ENCODE measurements at regions not wholly inside any gene's neighbourhood (a gene's known extent, or its start where the extent isn't known, plus 50 kb on each side); places are given as distances from the start of the nearest gene placed in this dataset.

DNA sequence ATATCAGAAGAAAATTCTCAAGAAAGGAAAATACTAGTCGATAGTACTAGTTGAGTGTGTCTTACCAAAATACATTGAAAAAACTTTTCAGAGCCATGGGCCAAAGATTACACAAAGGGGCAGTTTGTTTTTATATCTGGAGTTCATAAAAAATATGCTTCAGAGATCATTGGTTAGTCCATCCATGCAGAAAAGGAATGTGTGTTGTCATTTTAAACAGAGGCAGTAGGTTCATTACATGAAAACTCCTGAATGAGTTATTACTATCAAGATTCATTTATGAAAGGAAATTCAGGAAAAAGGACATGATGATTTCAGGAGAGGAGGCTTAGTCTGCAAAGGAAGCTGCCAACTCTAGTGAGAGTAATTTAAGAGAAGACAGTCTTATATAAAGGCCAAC lies 354.8 kb downstream of the AEBP2 start:
- ATAC-seq: no peak
- RAD21 ChIA-PET (ENCODE audit: low non-redundant PET in 1 of 2, low total read pairs in 2 of 2, uncharacterized antibody in 2 of 2, unreplicated experiment in 2 of 2): no interaction called here
- H3K9me3 ChIP-seq (ENCODE audit: control insufficient read depth in 1 of 2, insufficient read depth in 1 of 2, low read depth in 1 of 2, low read length in 2 of 2): no peaks in the 10 kb centered on the region
- intact Hi-C loops (cut with micrococcal nuclease): no loop called here
- POLR2A ChIA-PET: no interaction called here
- no peaks in the 10 kb centered on the region for H3K9me2 ChIP-seq (ENCODE audit: insufficient read depth)
- no peaks in the 10 kb centered on the region for H3K36me3 ChIP-seq (ENCODE audit: control insufficient read depth in 1 of 2, insufficient read depth in 2 of 2, low read length in 2 of 2)
- no peak overlapping the region for H3K27ac ChIP-seq (ENCODE audit: low read depth, low read length)
- no TSS peak for BruUV-seq (replicated peaks)
- H2AFZ ChIP-seq (ENCODE audit: low read depth, low read length, poor library complexity, severe bottlenecking): no peak overlapping the region
- H3K9ac ChIP-seq (ENCODE audit: low read length): no peak overlapping the region
- no peaks in the 10 kb centered on the region for H4K20me1 ChIP-seq (ENCODE audit: insufficient read depth)
- no peak for DNase-seq (ENCODE audit: low read depth, low spot score)
- H3K4me1 ChIP-seq (ENCODE audit: control insufficient read depth in 1 of 2, insufficient read depth in 2 of 2, low read length in 2 of 2): no peaks in the 10 kb centered on the region
- no peak overlapping the region for H3K4me2 ChIP-seq (ENCODE audit: low read length)
- no peaks in the 10 kb centered on the region for H3K79me2 ChIP-seq (ENCODE audit: insufficient read depth, low read length)
- no peaks in the 10 kb centered on the region for H3K27me3 ChIP-seq (ENCODE audit: insufficient read depth, low read length)
- no peak for TF ChIP-seq CEBPB (IDR thresholded peaks at IDR 0.05; ENCODE audit: low read depth)
- TF ChIP-seq POLR2A (IDR thresholded peaks at IDR 0.05; ENCODE audit: borderline replicate concordance, extremely low read depth, insufficient read depth, insufficient read length): no peak
- TF ChIP-seq, protein P1, sequence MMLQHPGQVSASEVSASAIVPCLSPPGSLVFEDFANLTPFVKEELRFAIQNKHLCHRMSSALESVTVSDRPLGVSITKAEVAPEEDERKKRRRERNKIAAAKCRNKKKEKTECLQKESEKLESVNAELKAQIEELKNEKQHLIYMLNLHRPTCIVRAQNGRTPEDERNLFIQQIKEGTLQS (IDR thresholded peaks at IDR 0.05): no peak
- TF ChIP-seq, protein P2, sequence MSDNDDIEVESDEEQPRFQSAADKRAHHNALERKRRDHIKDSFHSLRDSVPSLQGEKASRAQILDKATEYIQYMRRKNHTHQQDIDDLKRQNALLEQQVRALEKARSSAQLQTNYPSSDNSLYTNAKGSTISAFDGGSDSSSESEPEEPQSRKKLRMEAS (IDR thresholded peaks at IDR 0.05): no peak
- CTCF ChIA-PET: no interaction called here
- no peak overlapping the region for H3K4me3 ChIP-seq (replicated peaks in 1 of 2; ENCODE audit: low read depth in 1 of 2, low read length in 2 of 2)

DNA sequence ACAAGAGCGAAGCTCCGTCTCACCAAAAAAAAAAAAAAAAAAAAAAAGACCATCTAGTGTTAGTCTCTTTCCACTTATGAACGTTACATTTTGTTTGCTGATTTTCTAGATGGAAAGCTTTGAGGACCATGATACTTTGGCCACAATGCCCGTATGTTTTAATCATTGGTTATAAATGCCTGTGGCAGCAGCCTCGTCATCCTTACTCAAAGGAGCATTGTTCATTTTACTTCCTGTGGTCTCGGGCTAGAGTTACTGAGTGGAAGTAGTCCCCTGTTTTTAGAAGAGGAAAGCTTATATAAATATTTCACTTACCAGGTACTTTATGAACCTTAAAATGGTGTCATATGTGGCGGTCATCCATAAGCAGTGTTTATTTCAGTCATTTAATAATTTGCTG lies 359.9 kb downstream of the AEBP2 start:
- no TSS peak for BruUV-seq (replicated peaks)
- H3K79me2 ChIP-seq (ENCODE audit: insufficient read depth, low read length): no peaks in the 10 kb centered on the region
- no peaks in the 10 kb centered on the region for H3K4me1 ChIP-seq (ENCODE audit: control insufficient read depth in 1 of 2, insufficient read depth in 2 of 2, low read length in 2 of 2)
- DNase-seq (ENCODE audit: low read depth, low spot score) (no peak), ATAC-seq (no peak)
- 0 out of 2 replicates have a peak, but pooled peaks cover 4% of the 10 kb centered on the region for H3K27me3 ChIP-seq (ENCODE audit: insufficient read depth, low read length)
- no peak overlapping the region for H3K4me3 ChIP-seq (replicated peaks in 1 of 2; ENCODE audit: low read depth in 1 of 2, low read length in 2 of 2)
- ChIA-PET POLR2A (no interaction called here), RAD21 (ENCODE audit: low non-redundant PET in 1 of 2, low total read pairs in 2 of 2, uncharacterized antibody in 2 of 2, unreplicated experiment in 2 of 2) (interaction anchor here in 1 of 2 experiments (0.7 kb wide), 1 partner anchor 225 kb away, joined by 3 read pairs; no protein-coding TSS in a partner anchor), CTCF (no interaction called here)
- intact Hi-C loops (cut with micrococcal nuclease): no loop called here
- no peak overlapping the region for H3K4me2 ChIP-seq (ENCODE audit: low read length)
- H3K36me3 ChIP-seq (ENCODE audit: control insufficient read depth in 1 of 2, insufficient read depth in 2 of 2, low read length in 2 of 2): no peaks in the 10 kb centered on the region
- no peaks in the 10 kb centered on the region for H3K9me2 ChIP-seq (ENCODE audit: insufficient read depth)
- no peak overlapping the region for H3K9ac ChIP-seq (ENCODE audit: low read length)
- no peak overlapping the region for H3K27ac ChIP-seq (ENCODE audit: low read depth, low read length)
- no peaks in the 10 kb centered on the region for H3K9me3 ChIP-seq (ENCODE audit: control insufficient read depth in 1 of 2, insufficient read depth in 1 of 2, low read depth in 1 of 2, low read length in 2 of 2)
- no peak overlapping the region for H2AFZ ChIP-seq (ENCODE audit: low read depth, low read length, poor library complexity, severe bottlenecking)
- H4K20me1 ChIP-seq (ENCODE audit: insufficient read depth): no peaks in the 10 kb centered on the region
- TF ChIP-seq SIN3A (IDR thresholded peaks at IDR 0.05; ENCODE audit: low read depth) (no peak), RAD21 (IDR thresholded peaks at IDR 0.05; ENCODE audit: low read depth) (no peak), JUND (IDR thresholded peaks at IDR 0.05) (no peak), EZH2 (IDR thresholded peaks at IDR 0.05) (no peak), EGR1 (IDR thresholded peaks at IDR 0.05; ENCODE audit: low read depth) (no peak), POLR2A (IDR thresholded peaks at IDR 0.05; ENCODE audit: borderline replicate concordance, extremely low read depth, insufficient read depth, insufficient read length) (no peak), FOSL1 (IDR thresholded peaks at IDR 0.05; ENCODE audit: low read depth) (no peak), ZNF274 (IDR thresholded peaks at IDR 0.05; ENCODE audit: low read depth, low read length) (no peak), CBX3 (IDR thresholded peaks at IDR 0.05; ENCODE audit: low read depth) (no peak), ZFX (IDR thresholded peaks at IDR 0.05) (no peak), POLR2AphosphoS5 (IDR thresholded peaks at IDR 0.05; ENCODE audit: low read depth, low read length) (no peak), CEBPB (IDR thresholded peaks at IDR 0.05; ENCODE audit: low read depth) (no peak)
- TF ChIP-seq, protein P1 (IDR thresholded peaks at IDR 0.05): no peak
- TF ChIP-seq, protein P2 (IDR thresholded peaks at IDR 0.05): no peak
- TF ChIP-seq, protein P3, sequence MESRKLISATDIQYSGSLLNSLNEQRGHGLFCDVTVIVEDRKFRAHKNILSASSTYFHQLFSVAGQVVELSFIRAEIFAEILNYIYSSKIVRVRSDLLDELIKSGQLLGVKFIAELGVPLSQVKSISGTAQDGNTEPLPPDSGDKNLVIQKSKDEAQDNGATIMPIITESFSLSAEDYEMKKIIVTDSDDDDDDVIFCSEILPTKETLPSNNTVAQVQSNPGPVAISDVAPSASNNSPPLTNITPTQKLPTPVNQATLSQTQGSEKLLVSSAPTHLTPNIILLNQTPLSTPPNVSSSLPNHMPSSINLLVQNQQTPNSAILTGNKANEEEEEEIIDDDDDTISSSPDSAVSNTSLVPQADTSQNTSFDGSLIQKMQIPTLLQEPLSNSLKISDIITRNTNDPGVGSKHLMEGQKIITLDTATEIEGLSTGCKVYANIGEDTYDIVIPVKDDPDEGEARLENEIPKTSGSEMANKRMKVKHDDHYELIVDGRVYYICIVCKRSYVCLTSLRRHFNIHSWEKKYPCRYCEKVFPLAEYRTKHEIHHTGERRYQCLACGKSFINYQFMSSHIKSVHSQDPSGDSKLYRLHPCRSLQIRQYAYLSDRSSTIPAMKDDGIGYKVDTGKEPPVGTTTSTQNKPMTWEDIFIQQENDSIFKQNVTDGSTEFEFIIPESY (IDR thresholded peaks at IDR 0.05; ENCODE audit: extremely low read depth, insufficient replicate concordance, low read length): no peak
